GM18508 (cell line): ENCODE measurements at regions not wholly inside any gene's neighbourhood (a gene's known extent, or its start where the extent isn't known, plus 50 kb on each side); places are given as distances from the start of the nearest gene placed in this dataset.
A peak's percentile ranks its signal among the peaks of the same experiment; 100 is the strongest.

Experiments
- ATAC-seq: cut with Tn5 transposase; IDR thresholded peaks from one replicate; pipeline ENCODE4 v1.9.1; 2021; ENCODE audit warnings: moderate number of reproducible peaks; ENCODE audit not compliant: insufficient read depth, unreplicated experiment

DNA sequence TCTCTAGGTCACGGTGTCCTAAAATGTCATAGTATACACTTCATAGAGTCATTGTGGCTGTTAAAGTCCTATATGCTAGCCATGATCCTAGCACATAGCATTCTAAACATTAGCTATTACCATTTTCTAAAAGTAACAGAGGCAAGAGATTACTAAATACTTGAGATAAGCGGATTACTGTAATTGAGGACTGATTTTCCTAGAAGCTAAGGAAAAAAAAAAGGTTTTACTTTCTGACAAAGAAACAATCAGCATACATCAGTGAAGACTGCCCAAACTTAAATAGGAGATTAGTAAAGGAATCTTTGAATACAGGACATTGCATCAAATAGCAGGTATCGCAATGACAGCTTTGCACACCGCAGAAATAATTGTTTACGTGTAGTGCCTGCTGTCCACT, 91.3 kb upstream of the HNRNPU start:
- ATAC-seq = no peak

DNA sequence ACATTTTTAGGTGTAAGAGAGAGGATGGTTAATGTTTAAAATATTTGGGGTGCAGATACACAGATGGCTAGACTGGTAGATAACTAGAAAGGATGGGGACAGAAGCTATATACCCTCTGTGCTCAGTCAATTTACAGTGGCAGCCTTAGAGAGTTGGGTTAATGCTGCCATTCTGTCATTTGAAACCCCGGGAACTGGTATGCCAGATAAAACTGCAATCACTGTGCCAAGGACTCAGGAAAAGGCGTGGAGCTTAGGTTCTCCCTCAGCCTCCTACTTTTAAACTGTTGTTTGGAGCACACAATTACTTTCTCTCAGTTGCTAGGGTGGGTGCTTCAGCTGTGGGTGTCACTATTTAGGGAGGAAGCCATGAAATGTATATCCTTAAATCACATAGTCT, 90.0 kb upstream of the HNRNPU start:
- ATAC-seq = no peak

DNA sequence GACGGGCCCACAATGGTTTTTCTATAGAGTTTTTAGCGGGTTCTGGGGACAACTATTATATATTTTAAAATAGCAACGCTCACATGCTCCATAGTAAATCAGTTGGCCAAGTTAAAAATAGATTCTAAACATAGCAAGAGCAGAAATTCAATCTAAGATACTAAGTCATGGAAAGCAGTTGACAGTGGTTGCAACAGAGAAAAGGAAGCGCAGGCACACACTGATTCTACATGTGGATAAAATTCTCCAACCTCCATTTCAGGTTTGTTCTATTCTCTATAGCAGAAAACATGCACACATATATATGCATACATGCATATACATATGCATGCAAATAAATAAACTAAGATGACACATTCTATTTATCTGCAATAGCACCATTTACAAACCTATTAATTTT, 89.6 kb upstream of the HNRNPU start:
- no peak for ATAC-seq

DNA sequence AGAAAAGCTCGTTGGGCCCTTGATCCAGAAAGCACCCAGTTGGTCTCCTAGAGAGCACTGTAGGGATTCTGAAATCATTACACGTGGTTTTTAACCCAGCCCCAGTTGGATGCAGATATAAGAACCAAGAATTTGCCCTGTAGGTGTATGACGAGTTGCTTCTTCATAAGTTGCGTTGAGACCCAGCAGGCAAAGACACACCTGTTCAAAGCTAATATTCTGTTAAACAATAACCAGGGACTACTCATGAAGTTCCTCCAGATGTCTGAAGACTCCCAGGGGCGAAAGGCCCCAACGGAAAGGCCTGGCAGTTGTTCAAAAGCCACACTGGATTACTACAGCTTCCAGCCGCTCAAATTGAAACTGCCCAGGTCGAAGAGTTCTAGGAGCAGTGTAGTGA, 88.6 kb upstream of the HNRNPU start:
- peak; percentile 86 for ATAC-seq

GRCh38 chr1:244952280-244952933, 88.1 kb upstream of the HNRNPU start:
- ATAC-seq = no peak

DNA sequence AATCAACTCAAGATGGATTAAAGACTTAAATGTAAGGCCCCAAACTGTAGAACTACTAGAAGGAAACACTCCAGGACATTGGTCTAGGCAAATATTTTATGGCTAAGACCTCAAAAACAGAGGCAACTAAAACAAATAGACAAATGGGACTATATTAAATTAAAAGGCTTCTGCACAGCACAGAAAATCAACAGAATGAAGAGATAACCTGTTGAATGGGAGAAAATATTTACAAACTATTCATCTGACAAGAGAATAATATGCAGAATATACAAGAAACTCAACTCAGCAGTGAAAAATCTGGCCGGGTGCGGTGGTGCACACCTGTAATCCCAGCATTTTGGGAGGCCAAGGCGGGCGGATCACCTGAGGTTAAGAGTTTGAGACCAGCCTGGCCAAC, 84.1 kb upstream of the HNRNPU start:
- ATAC-seq = no peak

GRCh38 chr1:244945109-244945671, 80.8 kb upstream of the HNRNPU start:
- peak; percentile 74 for ATAC-seq

DNA sequence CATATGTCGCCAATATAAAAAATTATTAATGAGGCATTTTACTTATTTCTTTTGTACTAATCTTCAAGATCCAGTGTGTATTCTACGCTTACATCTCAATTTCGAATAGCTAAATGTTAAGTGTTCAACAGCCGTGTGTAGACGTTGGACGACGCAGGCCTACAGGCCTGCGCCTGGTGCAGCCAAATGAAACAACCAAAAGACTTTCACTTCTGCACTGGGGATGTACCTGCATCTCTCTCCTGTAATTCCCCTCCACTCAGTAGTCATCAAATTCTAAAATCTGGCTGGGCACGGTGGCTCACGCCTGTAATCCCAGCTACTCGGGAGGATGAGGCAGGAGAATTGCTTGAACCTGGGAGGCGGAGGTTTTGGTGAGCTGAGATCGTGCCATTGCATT, 76.8 kb upstream of the HNRNPU start:
- peak; percentile 49 for ATAC-seq

GRCh38 chr1:244937099-244937498, 72.8 kb upstream of the HNRNPU start:
- ATAC-seq = no peak

GRCh38 chr1:244920911-244921761, 56.8 kb upstream of the HNRNPU start:
- ATAC-seq = no peak

DNA sequence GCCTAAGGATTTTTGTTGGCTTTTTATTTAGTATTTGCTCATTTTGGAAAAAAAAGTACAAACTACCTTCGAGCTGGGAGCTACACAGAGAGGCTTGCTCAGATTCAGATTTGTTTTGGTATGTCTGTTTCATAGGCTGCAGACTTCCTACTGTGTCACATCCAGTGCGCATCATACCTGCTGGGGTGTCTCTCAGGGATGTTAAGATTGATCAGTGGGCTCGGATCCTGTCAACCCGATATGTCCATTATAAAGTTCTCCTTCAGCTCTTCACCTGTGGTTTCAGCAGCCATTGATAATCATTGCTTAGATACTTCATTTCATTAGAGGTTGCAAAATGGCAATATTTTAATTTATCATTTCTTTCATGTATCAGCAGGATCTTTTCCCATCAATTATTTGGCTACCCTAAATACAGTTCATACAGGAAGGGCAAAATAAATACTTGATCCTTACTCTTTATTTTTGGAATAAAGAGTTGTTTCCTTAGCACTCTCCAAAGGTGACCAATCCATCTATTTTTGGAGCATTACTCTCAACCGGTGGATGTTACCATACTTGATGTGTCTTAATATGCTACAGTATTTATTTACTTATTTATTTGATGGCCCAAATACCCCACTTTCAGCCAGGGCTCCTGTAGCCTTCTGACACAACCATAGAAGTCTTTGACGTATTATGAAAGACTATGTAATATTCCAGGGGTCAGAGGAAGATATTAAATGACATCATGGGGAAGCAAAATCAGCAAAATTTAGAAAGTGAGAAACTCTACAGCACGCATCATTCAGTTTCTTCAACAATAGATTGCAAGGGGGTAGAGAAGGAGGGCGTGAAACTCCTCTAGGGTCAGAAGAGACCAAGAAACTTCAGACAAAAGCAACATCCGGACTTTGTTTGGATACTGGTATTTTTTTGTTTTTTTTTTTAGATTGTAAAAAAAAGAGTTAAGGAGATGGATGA, 55.3 kb upstream of the HNRNPU start:
- no peak for ATAC-seq

- no peak for ATAC-seq
Measured at GRCh38 chr1:244918421-244919319, 54.3 kb upstream of the HNRNPU start.

- no peak for ATAC-seq
Measured at GRCh38 chr1:244917073-244917670, 52.8 kb upstream of the HNRNPU start.

GRCh38 chr1:244915736-244916135, 51.4 kb upstream of the HNRNPU start:
- ATAC-seq = no peak

GRCh38 chr1:244914761-244915160, 50.4 kb upstream of the HNRNPU start:
- no peak for ATAC-seq
